ENCODE measurements at regions not wholly inside any gene's neighbourhood (a gene's known extent, or its start where the extent isn't known, plus 50 kb on each side); places are given as distances from the start of the nearest gene placed in this dataset.

- DNase-seq (ENCODE audit: low spot score): no peak
Observed at GRCh38 chr5:61263561-61264272, 68.3 kb upstream of the ZSWIM6 start.

GRCh38 chr5:61264273-61264661, 67.8 kb upstream of the ZSWIM6 start:
- no peak for DNase-seq (ENCODE audit: low spot score)

GRCh38 chr5:61267116-61267515, 64.9 kb upstream of the ZSWIM6 start:
- no peak for DNase-seq (ENCODE audit: low spot score)

- DNase-seq (ENCODE audit: low spot score): no peak
Observed at GRCh38 chr5:61268871-61269270, 63.2 kb upstream of the ZSWIM6 start.

- DNase-seq (ENCODE audit: low spot score): no peak
Observed at GRCh38 chr5:61270510-61271165, 61.4 kb upstream of the ZSWIM6 start.

- no peak for DNase-seq (ENCODE audit: low spot score)
Observed at GRCh38 chr5:61272688-61273087, 59.4 kb upstream of the ZSWIM6 start.

- no peak for DNase-seq (ENCODE audit: low spot score)
Observed at GRCh38 chr5:61273279-61273975, 58.6 kb upstream of the ZSWIM6 start.

- DNase-seq (ENCODE audit: low spot score): no peak
Observed at GRCh38 chr5:61274511-61274911, 57.5 kb upstream of the ZSWIM6 start.

GRCh38 chr5:61275841-61276240, 56.2 kb upstream of the ZSWIM6 start:
- peak; percentile 12 for DNase-seq (ENCODE audit: low spot score)

- DNase-seq (ENCODE audit: low spot score): peak; percentile 19
Observed at GRCh38 chr5:61277190-61277589, 54.9 kb upstream of the ZSWIM6 start.

- DNase-seq (ENCODE audit: low spot score): no peak
Observed at GRCh38 chr5:61277781-61278180, 54.3 kb upstream of the ZSWIM6 start.

- no peak for DNase-seq (ENCODE audit: low spot score)
Observed at GRCh38 chr5:61279725-61280124, 52.3 kb upstream of the ZSWIM6 start.

- peak; percentile 21 for DNase-seq (ENCODE audit: low spot score)
Observed at GRCh38 chr5:61280205-61280604, 51.9 kb upstream of the ZSWIM6 start.

- DNase-seq (ENCODE audit: low spot score): no peak
Observed at GRCh38 chr5:61280761-61281427, 51.2 kb upstream of the ZSWIM6 start.

GRCh38 chr5:61281686-61282085, 50.4 kb upstream of the ZSWIM6 start:
- no peak for DNase-seq (ENCODE audit: low spot score)
